ENCODE measurements at regions not wholly inside any gene's neighbourhood (a gene's known extent, or its start where the extent isn't known, plus 50 kb on each side); places are given as distances from the start of the nearest gene placed in this dataset.
"Not testable (repeated sequence)": the region's sequence is repeated elsewhere in the genome, so short reads cannot be mapped to it uniquely, and the experiment has no call there.

GRCh38 chr15:93333796-93334195 lies 244.8 kb upstream of the RGMA start:
- TF ChIP-seq, protein P1, sequence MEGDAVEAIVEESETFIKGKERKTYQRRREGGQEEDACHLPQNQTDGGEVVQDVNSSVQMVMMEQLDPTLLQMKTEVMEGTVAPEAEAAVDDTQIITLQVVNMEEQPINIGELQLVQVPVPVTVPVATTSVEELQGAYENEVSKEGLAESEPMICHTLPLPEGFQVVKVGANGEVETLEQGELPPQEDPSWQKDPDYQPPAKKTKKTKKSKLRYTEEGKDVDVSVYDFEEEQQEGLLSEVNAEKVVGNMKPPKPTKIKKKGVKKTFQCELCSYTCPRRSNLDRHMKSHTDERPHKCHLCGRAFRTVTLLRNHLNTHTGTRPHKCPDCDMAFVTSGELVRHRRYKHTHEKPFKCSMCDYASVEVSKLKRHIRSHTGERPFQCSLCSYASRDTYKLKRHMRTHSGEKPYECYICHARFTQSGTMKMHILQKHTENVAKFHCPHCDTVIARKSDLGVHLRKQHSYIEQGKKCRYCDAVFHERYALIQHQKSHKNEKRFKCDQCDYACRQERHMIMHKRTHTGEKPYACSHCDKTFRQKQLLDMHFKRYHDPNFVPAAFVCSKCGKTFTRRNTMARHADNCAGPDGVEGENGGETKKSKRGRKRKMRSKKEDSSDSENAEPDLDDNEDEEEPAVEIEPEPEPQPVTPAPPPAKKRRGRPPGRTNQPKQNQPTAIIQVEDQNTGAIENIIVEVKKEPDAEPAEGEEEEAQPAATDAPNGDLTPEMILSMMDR (IDR thresholded peaks at IDR 0.05; ENCODE audit: low read depth, low read length): no peak
- Histone ChIP-seq H3K27ac (no peak overlapping the region), H3K9me3 (ENCODE audit: severe bottlenecking) (no peaks in the 10 kb centered on the region), H3K4me3 (ENCODE audit: low read depth, low read length) (no peak overlapping the region), H3K27me3 (ENCODE audit: insufficient read depth, low read depth, severe bottlenecking) (peaks cover 72% of the 10 kb centered on the region), H3K36me3 (no peaks in the 10 kb centered on the region)
- DNase-seq: no peak

- H3K9me3 ChIP-seq (ENCODE audit: severe bottlenecking); H3K27ac ChIP-seq; H3K36me3 ChIP-seq; H3K4me3 ChIP-seq (ENCODE audit: low read depth, low read length); DNase-seq: not testable (repeated sequence)
- H3K27me3 ChIP-seq (ENCODE audit: insufficient read depth, low read depth, severe bottlenecking): peaks cover 72% of the 10 kb centered on the region
Observed at GRCh38 chr15:93333126-93333525, 244.1 kb upstream of the RGMA start.

DNA sequence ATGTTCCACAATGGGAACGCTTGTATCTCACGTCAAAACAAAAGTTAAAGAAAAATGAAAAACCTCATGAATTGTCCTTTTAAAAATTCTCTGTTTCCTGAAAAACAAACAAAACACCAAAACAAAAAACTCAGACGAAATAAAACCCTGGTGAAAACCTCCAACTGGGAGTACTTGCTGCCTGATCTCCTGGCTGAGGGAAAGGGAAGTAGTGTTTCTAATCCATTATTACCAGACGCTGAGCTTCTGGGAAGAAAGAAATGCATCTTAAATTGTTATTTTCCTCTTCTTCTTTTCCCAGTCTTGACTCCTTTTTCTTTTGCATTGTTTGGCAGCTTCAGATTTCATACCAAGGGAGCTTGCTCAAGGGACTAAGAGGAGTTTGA lies 243.2 kb upstream of the RGMA start:
- H3K27me3 ChIP-seq (ENCODE audit: insufficient read depth, low read depth, severe bottlenecking): peaks cover 72% of the 10 kb centered on the region
- DNase-seq: no peak
- H3K27ac ChIP-seq: no peak overlapping the region
- H3K9me3 ChIP-seq (ENCODE audit: severe bottlenecking): no peaks in the 10 kb centered on the region
- H3K4me3 ChIP-seq (ENCODE audit: low read depth, low read length): no peak overlapping the region
- TF ChIP-seq, protein P1 (IDR thresholded peaks at IDR 0.05; ENCODE audit: low read depth, low read length): no peak
- no peaks in the 10 kb centered on the region for H3K36me3 ChIP-seq

- no peaks in the 10 kb centered on the region for H3K9me3 ChIP-seq (ENCODE audit: severe bottlenecking)
- TF ChIP-seq, protein P1 (IDR thresholded peaks at IDR 0.05; ENCODE audit: low read depth, low read length): no peak
- no peak for DNase-seq
- no peak overlapping the region for H3K4me3 ChIP-seq (ENCODE audit: low read depth, low read length)
- no peak overlapping the region for H3K27ac ChIP-seq
- H3K36me3 ChIP-seq: no peaks in the 10 kb centered on the region
- H3K27me3 ChIP-seq (ENCODE audit: insufficient read depth, low read depth, severe bottlenecking): peaks cover 76% of the 10 kb centered on the region
Observed at GRCh38 chr15:93331545-93332167, 242.6 kb upstream of the RGMA start.

- peaks cover 80% of the 10 kb centered on the region for H3K27me3 ChIP-seq (ENCODE audit: insufficient read depth, low read depth, severe bottlenecking)
Observed at GRCh38 chr15:93330912-93331544, 242.0 kb upstream of the RGMA start.

DNA sequence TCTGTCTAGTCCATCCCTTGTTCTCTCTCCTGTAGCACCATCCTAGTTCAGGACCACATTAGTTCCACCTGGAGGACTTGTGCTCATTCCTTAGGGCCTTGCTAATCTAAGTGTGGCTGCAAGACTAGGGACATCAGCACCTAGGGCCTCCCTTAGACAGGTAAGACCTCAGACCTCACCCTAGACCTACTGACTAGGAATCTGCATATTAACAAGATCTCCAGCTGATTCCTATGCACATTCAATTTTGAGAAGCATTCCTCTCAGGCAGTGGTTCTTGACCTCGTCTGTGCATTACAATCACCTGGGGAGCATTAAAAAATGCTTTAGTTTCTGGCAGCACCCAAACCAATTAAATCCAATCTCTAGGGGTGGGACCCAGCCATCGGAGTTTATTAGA lies 238.4 kb upstream of the RGMA start:
- peaks cover 89% of the 10 kb centered on the region for H3K27me3 ChIP-seq (ENCODE audit: insufficient read depth, low read depth, severe bottlenecking)
- no peak overlapping the region for H3K4me3 ChIP-seq (ENCODE audit: low read depth, low read length)
- H3K27ac ChIP-seq: no peak overlapping the region
- no peaks in the 10 kb centered on the region for H3K36me3 ChIP-seq
- DNase-seq: no peak
- H3K9me3 ChIP-seq (ENCODE audit: severe bottlenecking): no peaks in the 10 kb centered on the region
- TF ChIP-seq, protein P1 (IDR thresholded peaks at IDR 0.05; ENCODE audit: low read depth, low read length): no peak

More at GRCh38 chr15:93330912-93331544, 242.0 kb upstream of the RGMA start:
- Histone ChIP-seq H3K27ac (no peak overlapping the region), H3K4me3 (ENCODE audit: low read depth, low read length) (no peak overlapping the region), H3K9me3 (ENCODE audit: severe bottlenecking) (no peaks in the 10 kb centered on the region), H3K36me3 (no peaks in the 10 kb centered on the region)
- no peak for DNase-seq
- TF ChIP-seq, protein P1 (IDR thresholded peaks at IDR 0.05; ENCODE audit: low read depth, low read length): no peak
